Left renal pelvis (tissue), 4 donors: ENCODE measurements at regions not wholly inside any gene's neighbourhood (a gene's known extent, or its start where the extent isn't known, plus 50 kb on each side); places are given as distances from the start of the nearest gene placed in this dataset.
"Not testable (repeated sequence)": the region's sequence is repeated elsewhere in the genome, so short reads cannot be mapped to it uniquely, and the experiment has no call there.

ENCODE experiments used
- DNase-seq, 4 donors: peaks; one replicate each; pipeline ENCODE4 v3.0.0-alpha.2; 2013; ENCODE audit warnings: low read depth in 4 of 4, low spot score in 3 of 4

- DNase-seq = no peak
Observed at GRCh38 chr18:77369644-77370043, 120.0 kb downstream of the GALR1 start.

DNA sequence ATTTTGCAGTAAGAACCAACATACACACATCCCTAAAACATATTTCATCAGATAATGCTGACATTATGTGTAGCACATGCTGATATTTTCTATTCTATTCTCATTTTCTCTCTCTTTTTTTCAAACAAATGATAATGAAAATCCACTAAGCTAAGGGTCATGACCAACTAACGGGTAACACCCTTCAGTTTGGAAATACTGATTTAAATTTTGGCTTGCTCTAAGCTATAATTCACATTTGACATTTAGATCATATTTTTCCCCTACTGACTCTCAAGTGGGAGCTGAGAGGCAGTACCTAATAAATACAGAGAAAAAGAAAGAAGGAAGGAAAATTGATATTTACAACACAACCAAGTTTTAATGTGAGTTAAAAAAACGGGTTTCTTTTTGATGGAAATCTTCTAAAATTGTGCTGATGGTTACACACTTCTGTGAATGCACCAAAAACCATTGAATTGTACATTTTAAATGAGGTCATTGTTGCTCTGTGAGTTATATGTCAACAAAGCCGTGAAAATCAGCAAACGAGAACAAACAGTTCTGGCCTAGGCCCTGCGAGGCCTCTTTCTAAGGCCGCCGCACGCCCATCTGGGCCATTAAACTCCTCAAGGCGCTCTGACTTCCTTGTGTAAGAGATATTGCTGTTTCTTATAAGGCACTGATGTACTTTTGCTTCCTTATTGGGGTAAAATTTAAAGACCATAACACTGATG lies 124.2 kb downstream of the GALR1 start:
- DNase-seq = no peak

- no peak for DNase-seq
Observed at GRCh38 chr18:77374446-77374805, 124.8 kb downstream of the GALR1 start.

DNA sequence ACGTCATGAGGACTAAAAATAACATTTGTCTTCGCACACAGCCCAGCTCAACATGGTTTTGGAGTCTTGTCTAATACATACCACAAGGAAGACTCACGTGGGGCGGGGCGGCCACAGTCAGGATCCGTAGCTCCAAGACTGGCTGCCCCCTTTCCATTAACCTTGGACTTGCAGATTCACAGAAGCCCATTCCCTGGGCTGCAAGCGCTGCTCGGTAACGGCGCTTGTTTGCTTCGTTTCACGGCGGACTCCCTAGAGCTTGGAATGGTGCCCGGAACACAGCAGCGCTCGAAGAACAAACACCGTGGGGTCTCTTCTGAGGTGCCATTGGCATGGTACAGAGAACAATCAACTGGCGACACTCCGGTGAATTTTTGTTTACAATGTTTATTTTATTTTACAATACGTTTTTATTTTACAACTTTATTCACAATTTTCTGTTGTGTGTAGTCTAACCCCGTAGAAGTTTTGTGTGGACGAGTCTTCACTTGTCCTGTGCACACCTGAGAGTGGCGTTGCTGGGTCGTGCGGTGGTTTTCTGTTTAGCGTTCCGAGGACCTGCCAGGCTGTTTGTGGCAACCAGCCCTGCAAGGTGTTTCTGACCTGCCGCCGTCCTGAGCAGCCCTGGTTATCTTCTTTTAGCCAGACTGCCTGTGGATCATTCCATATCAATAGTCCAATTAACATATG lies 126.5 kb downstream of the GALR1 start:
- DNase-seq = no peak

DNA sequence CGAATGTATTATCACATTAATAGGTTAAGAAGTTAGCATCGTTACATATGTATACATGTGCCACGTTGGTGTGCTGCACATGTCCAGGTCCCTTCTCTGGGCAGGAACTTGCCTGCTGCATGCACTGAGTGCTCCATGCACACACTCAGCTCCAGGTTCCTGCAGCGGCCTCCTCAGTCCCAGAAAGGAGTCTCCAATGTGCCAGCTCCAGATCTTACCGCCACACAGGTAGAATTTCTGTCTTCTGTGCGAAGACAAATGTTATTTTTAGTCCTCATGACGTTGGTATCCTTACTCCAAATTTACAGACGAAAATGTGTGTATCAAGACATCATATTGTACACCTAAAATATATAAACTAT lies 127.1 kb downstream of the GALR1 start:
- no peak for DNase-seq

DNA sequence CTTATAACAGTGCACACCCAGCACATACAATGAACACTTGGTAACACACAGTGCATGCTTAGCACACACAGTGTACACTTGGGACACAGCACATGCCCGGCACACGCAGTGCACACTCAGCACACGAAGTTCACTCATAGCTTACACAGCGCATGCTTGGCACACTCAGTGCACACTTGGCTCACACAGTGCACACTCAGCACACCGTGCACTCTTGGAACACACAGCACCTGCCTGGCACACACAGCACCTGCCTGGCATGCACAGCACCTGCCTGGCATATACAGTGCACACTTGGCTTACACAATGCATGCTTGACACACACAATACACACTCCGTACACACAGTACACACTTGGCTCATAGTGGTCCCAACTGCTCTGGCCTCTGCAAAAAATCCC lies 128.2 kb downstream of the GALR1 start:
- DNase-seq = no peak

DNA sequence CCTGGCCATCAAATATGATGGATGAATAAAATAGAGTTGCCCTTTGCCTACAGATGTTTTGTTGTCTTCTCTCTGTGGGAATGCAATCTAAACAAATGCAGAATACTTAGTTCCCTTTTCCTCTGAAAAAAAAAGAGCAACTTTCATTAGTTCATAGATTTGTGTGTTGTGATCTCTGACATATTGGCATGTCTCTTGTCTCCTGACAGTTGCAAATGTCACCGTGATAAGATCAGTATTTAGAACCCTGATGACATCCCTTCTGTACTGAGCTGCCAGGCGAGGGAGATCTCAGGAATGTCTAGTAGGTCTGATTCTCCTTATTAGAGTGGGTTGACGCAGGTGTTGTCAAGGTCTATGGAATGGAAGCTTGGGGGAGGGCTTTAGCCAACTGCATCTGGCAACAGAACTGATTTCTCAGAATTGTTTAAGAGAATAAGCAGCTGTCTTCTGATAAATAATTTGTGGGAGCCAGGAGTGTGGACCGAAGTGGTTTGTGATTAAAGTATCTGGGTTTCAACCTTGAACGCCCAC lies 130.4 kb downstream of the GALR1 start:
- no peak for DNase-seq

- no peak for DNase-seq
Observed at GRCh38 chr18:77380695-77381094, 131.0 kb downstream of the GALR1 start.

GRCh38 chr18:77392321-77392720 lies 142.7 kb downstream of the GALR1 start:
- DNase-seq = no peak

- no peak for DNase-seq
Observed at GRCh38 chr18:77393519-77393918, 143.9 kb downstream of the GALR1 start.

DNA sequence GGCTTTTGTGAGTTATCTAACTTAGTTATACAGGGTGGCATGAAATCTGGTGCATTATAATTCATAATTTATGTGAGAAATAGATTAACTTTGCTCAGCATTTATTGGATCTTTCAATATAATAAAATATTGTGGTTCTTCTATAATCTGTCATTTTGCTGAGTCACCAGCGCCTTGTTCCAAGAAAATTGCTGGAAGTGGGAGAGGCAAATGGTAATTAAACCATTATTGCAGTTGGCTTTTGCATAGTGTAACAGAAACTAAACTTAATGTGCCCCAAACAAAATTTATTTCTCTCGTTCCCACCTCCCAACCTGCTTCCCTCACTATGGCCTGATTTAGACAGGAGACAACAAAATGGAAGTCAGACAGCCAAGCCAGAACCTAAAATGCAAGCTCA lies 146.3 kb downstream of the GALR1 start:
- DNase-seq = no peak

- DNase-seq = no peak
Observed at GRCh38 chr18:77397056-77397455, 147.4 kb downstream of the GALR1 start.

GRCh38 chr18:77397617-77398016 lies 148.0 kb downstream of the GALR1 start:
- no peak for DNase-seq

- no peak for DNase-seq
Observed at GRCh38 chr18:77400561-77400960, 150.9 kb downstream of the GALR1 start.

DNA sequence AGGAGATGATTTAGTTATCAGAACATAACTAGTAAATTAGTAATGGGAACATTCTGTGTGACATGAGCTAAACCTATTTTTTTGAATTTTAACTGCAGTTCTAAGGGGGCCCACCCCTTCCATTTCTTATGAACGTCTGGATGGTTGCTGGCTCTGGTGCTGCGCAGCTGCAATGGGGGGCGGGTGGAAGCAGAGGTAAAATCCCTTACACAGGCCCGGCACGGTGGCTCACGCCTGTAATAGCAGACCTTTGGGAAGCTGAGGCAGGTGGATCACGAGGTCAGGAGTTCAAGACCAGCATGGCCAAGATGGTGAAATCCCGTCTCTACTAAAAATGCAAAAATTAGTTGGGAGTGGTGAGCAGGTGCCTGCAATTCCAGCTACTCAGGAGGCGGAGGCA lies 151.5 kb downstream of the GALR1 start:
- DNase-seq = no peak

DNA sequence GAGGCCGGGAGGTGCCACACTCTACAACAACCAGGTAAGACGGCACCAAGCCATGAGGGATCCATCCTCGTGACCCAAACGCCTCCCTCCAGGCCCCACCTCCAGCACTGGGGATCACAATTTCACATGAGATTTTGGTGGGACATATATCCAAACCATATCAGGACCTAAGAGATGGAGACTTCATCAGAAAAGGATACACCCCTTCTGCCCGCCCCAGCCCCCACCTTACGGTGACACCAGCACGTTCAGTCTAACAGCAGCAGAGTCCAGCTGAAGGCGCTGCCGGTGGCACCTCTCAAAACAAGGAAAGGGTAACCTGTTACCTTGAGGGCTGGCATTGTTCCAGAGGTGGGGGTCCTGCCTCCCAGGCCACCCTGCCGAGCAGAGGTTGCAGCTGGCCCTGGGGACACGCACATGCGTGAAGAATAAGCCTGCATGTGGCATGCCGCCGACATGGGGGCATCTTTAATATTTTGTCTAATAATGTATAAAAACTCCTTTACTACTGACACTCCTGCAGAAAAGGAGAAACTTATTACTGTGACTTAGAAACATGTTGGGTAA lies 154.4 kb downstream of the GALR1 start:
- no peak for DNase-seq

DNA sequence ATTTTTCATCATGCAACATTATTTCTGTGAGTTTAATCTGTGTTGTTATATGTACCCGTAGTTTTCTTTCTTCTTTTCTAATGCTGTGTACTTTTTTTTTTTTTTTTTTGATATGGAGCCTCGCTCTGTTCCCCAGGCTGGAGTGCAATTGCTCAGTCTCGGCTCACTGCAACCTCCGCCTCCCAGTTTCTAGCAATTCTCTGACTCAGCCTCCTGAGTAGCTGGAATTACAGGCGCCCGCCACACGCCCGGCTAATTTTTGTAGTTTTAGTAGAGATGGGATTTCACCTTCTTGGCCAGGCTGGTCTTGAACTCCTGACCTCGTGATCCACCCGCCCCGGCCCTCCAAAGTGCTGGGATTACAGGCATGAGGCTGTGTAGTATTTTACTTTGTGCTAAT lies 155.4 kb downstream of the GALR1 start:
- DNase-seq = no peak

- no peak for DNase-seq
Observed at GRCh38 chr18:77407733-77408132, 158.1 kb downstream of the GALR1 start.

GRCh38 chr18:77421546-77421945 lies 171.9 kb downstream of the GALR1 start:
- not testable (repeated sequence) for DNase-seq

- DNase-seq = no peak
Observed at GRCh38 chr18:77422974-77423867, 173.6 kb downstream of the GALR1 start.

DNA sequence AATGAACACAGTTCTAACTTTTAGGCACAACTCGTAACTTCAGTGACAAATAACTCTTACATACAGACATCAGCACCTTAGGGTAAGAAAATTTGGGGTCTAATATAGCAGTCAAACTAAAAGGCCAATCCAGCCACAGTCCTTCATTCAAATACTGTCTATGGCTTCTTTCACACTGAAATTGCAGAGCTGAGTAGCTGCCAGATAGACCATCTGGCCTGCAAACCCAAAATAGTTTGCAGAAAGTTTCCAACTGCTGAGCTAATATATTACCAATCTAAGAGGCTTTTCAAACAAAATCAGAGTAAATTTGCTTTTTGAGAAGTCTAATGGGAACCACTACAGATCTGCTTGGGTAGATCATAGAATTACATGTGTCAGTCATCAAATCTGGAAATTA lies 183.4 kb downstream of the GALR1 start:
- DNase-seq = no peak
